ENCODE measurements at regions not wholly inside any gene's neighbourhood (a gene's known extent, or its start where the extent isn't known, plus 50 kb on each side); places are given as distances from the start of the nearest gene placed in this dataset.
A peak's percentile ranks its signal among the peaks of the same experiment; 100 is the strongest.

- no peak for DNase-seq (ENCODE audit: low spot score)
- peaks cover 3% of the 10 kb centered on the region for H3K27me3 Mint-ChIP-seq (ENCODE audit: low read depth)
- H3K4me1 Mint-ChIP-seq (ENCODE audit: low read depth) = no peaks in the 10 kb centered on the region
- no peak overlapping the region for H3K4me3 Mint-ChIP-seq (ENCODE audit: unreplicated experiment)
- TF ChIP-seq CTCF (IDR thresholded peaks at IDR 0.05) = no peak
- H3K9me3 Mint-ChIP-seq (ENCODE audit: low read depth) = peaks cover 8% of the 10 kb centered on the region
- peaks cover 4% of the 10 kb centered on the region for H3K36me3 Mint-ChIP-seq (ENCODE audit: low read depth)
- no peak overlapping the region for H3K27ac Mint-ChIP-seq (ENCODE audit: unreplicated experiment)
Observed at GRCh38 chr12:30067146-30067545, 283.4 kb upstream of the TMTC1 start.

GRCh38 chr12:30064906-30065305 lies 281.2 kb upstream of the TMTC1 start:
- Mint-ChIP-seq H3K27me3 (ENCODE audit: low read depth) (no peaks in the 10 kb centered on the region), H3K4me3 (ENCODE audit: unreplicated experiment) (no peak overlapping the region), H3K27ac (ENCODE audit: unreplicated experiment) (no peak overlapping the region), H3K36me3 (ENCODE audit: low read depth) (peaks cover 4% of the 10 kb centered on the region), H3K4me1 (ENCODE audit: low read depth) (no peaks in the 10 kb centered on the region), H3K9me3 (ENCODE audit: low read depth) (peaks cover 8% of the 10 kb centered on the region)
- DNase-seq (ENCODE audit: low spot score) = no peak
- no peak for TF ChIP-seq CTCF (IDR thresholded peaks at IDR 0.05)

GRCh38 chr12:30063435-30063945 lies 279.7 kb upstream of the TMTC1 start:
- peaks cover 4% of the 10 kb centered on the region for H3K36me3 Mint-ChIP-seq (ENCODE audit: low read depth)
- no peak overlapping the region for H3K4me3 Mint-ChIP-seq (ENCODE audit: unreplicated experiment)
- H3K27me3 Mint-ChIP-seq (ENCODE audit: low read depth) = no peaks in the 10 kb centered on the region
- H3K27ac Mint-ChIP-seq (ENCODE audit: unreplicated experiment) = no peak overlapping the region
- no peaks in the 10 kb centered on the region for H3K4me1 Mint-ChIP-seq (ENCODE audit: low read depth)
- no peak for TF ChIP-seq CTCF (IDR thresholded peaks at IDR 0.05)
- peaks cover 8% of the 10 kb centered on the region for H3K9me3 Mint-ChIP-seq (ENCODE audit: low read depth)
- no peak for DNase-seq (ENCODE audit: low spot score)

GRCh38 chr12:30048371-30048770 lies 264.6 kb upstream of the TMTC1 start:
- Mint-ChIP-seq H3K27ac (ENCODE audit: unreplicated experiment) (no peak overlapping the region), H3K4me1 (ENCODE audit: low read depth) (peaks cover 40% of the 10 kb centered on the region), H3K9me3 (ENCODE audit: low read depth) (peaks cover 5% of the 10 kb centered on the region), H3K27me3 (ENCODE audit: low read depth) (no peaks in the 10 kb centered on the region), H3K36me3 (ENCODE audit: low read depth) (no peaks in the 10 kb centered on the region), H3K4me3 (ENCODE audit: unreplicated experiment) (no peak overlapping the region)
- DNase-seq (ENCODE audit: low spot score) = no peak
- TF ChIP-seq CTCF (IDR thresholded peaks at IDR 0.05) = no peak

GRCh38 chr12:30047516-30048254 lies 263.9 kb upstream of the TMTC1 start:
- H3K27ac Mint-ChIP-seq (ENCODE audit: unreplicated experiment) = peak overlapping the region; percentile 5
- DNase-seq (ENCODE audit: low spot score) = no peak
- peaks cover 5% of the 10 kb centered on the region for H3K9me3 Mint-ChIP-seq (ENCODE audit: low read depth)
- H3K4me3 Mint-ChIP-seq (ENCODE audit: unreplicated experiment) = no peak overlapping the region
- no peaks in the 10 kb centered on the region for H3K27me3 Mint-ChIP-seq (ENCODE audit: low read depth)
- peaks cover 45% of the 10 kb centered on the region for H3K4me1 Mint-ChIP-seq (ENCODE audit: low read depth)
- no peak for TF ChIP-seq CTCF (IDR thresholded peaks at IDR 0.05)
- no peaks in the 10 kb centered on the region for H3K36me3 Mint-ChIP-seq (ENCODE audit: low read depth)
